A549 (cell line): ENCODE measurements at regions not wholly inside any gene's neighbourhood (a gene's known extent, or its start where the extent isn't known, plus 50 kb on each side); places are given as distances from the start of the nearest gene placed in this dataset.

Experiments
- ATAC-seq, 2 experiments: fragments of 200-7000 bp in 1 of 2; fragments of >200 bp in 1 of 2; cut with Nextera tagmentation in 1 of 2; cut with Tn5 transposase in 1 of 2; 3 replicates each; pipeline versions ENCODE4 v1.8.0 to v1.9.1; 2018 to 2020; ENCODE audit warnings: mild to moderate bottlenecking in 1 of 2, moderate library complexity in 1 of 2
- CTCF ChIA-PET: fragments of 300-600 bp; sonication (Branson Sonifier 250); formaldehyde crosslinking; extraction: SDS; loops from one replicate; lab custom pipeline; 2021; ENCODE audit warnings: antibody characterized with exemption, inconsistent platforms; lab: Yijun Ruan, JAX
- POLR2A ChIA-PET: fragments of 350-600 bp; formaldehyde crosslinking; extraction: SDS; loops from one replicate; lab custom pipeline; 2021; ENCODE audit warnings: antibody characterized with exemption, inconsistent platforms; lab: Yijun Ruan, JAX
- DNase-seq, 2 experiments: peaks; one replicate each; pipeline versions ENCODE4 v3.0.0 to v3.0.0-alpha.2; 2011 to 2016; ENCODE audit warnings: low read depth in 1 of 2, low spot score in 1 of 2
- FAIRE-seq: peaks from 2 replicates; lab custom pipeline; 2011; peaks lifted over from hg19 to GRCh38; lab: Jason Lieb, UNC
- H3K27ac ChIP-seq, 2 experiments: fragments of >200 bp; sonication (Bioruptor Twin); formaldehyde crosslinking; 3 replicates each; pipeline ENCODE4 v1.5.1; 2016 to 2017
- H3K4me1 ChIP-seq: fragments of >200 bp; sonication (Bioruptor Twin); formaldehyde crosslinking; 3 replicates; pipeline ENCODE4 v1.6.1; 2016
- H3K4me2 ChIP-seq: fragments of >200 bp; sonication (Bioruptor Twin); formaldehyde crosslinking; 3 replicates; pipeline ENCODE4 v1.6.1; 2016
- H3K4me3 ChIP-seq: fragments of >200 bp; sonication (Bioruptor Twin); formaldehyde crosslinking; 3 replicates; pipeline ENCODE4 v1.5.1; 2016
- H3K9me3 ChIP-seq: fragments of >200 bp; sonication (Bioruptor Twin); formaldehyde crosslinking; 3 replicates; pipeline ENCODE4 v1.6.1; 2016
- CEBPB ChIP-seq, 2 experiments: fragments of >200 bp in 1 of 2; sonication (Bioruptor Twin) in 1 of 2; formaldehyde crosslinking in 1 of 2; IDR thresholded peaks; 2 replicates each; pipeline ENCODE4 v1.6.1; 2012 to 2016
- CHD4 ChIP-seq: fragments of 200-600 bp; sonication (generic); IDR thresholded peaks from 2 replicates; pipeline ENCODE4 v1.6.1; 2016; ENCODE audit warnings: antibody characterized with exemption, mild to moderate bottlenecking, borderline replicate concordance
- EHF ChIP-seq: fragments of 250-450 bp; sonication (Bioruptor Pico); IDR thresholded peaks from 2 replicates; pipeline ENCODE4 v1.5.0; 2020; ENCODE audit warnings: mild to moderate bottlenecking
- ESRRA ChIP-seq: fragments of 150-350 bp; IDR thresholded peaks from 2 replicates; pipeline ENCODE4 v1.6.1; 2014; ENCODE audit warnings: mild to moderate bottlenecking, low read length, borderline replicate concordance
- FOSB ChIP-seq: fragments of 250-450 bp; sonication (Bioruptor Pico); IDR thresholded peaks from 2 replicates; pipeline ENCODE4 v1.5.0; 2020; ENCODE audit warnings: mild to moderate bottlenecking, moderate library complexity
- GATA3 ChIP-seq: IDR thresholded peaks from 2 replicates; pipeline ENCODE4 v1.6.1; 2012; ENCODE audit warnings: borderline replicate concordance
- HDAC2 ChIP-seq: fragments of 200-600 bp; sonication (generic); IDR thresholded peaks from 2 replicates; pipeline ENCODE4 v1.6.1; 2016
- HEYL ChIP-seq: fragments of 250-450 bp; sonication (Bioruptor Pico); IDR thresholded peaks from 2 replicates; pipeline ENCODE4 v1.8.0; 2021; ENCODE audit warnings: mild to moderate bottlenecking, moderate library complexity
- HOXA7 ChIP-seq: fragments of 250-450 bp; sonication (Bioruptor Pico); IDR thresholded peaks from 2 replicates; pipeline ENCODE4 v1.5.0; 2020; ENCODE audit warnings: mild to moderate bottlenecking, moderate library complexity
- HOXB13 ChIP-seq: fragments of 250-450 bp; sonication (Bioruptor Pico); IDR thresholded peaks from 2 replicates; pipeline ENCODE4 v1.5.0; 2020; ENCODE audit warnings: low read depth, mild to moderate bottlenecking, moderate library complexity
- HOXB5 ChIP-seq: fragments of 250-450 bp; sonication (Bioruptor Pico); IDR thresholded peaks from 2 replicates; pipeline ENCODE4 v1.5.0; 2020; ENCODE audit warnings: mild to moderate bottlenecking, moderate library complexity
- JUN ChIP-seq, 2 experiments: fragments of >200 bp; sonication (Bioruptor Twin); formaldehyde crosslinking; IDR thresholded peaks; 2 replicates in 1 of 2; 3 replicates in 1 of 2; pipeline ENCODE4 v1.6.1; 2016 to 2017
- MYC ChIP-seq: IDR thresholded peaks from 2 replicates; pipeline ENCODE4 v1.6.1; 2012; ENCODE audit warnings: mild to moderate bottlenecking, inconsistent platforms, low read length, improper control_type of control experiment, borderline replicate concordance
- NPAS2 ChIP-seq: fragments of 250-450 bp; sonication (Bioruptor Pico); IDR thresholded peaks from 2 replicates; pipeline ENCODE4 v1.8.0; 2022; ENCODE audit warnings: mild to moderate bottlenecking, moderate library complexity, borderline replicate concordance
- NR3C1 ChIP-seq: fragments of >200 bp; sonication (Bioruptor Twin); formaldehyde crosslinking; IDR thresholded peaks from 3 replicates; pipeline ENCODE4 v1.6.1; 2017
- PHF8 ChIP-seq: fragments of 200-600 bp; sonication (generic); IDR thresholded peaks from 2 replicates; pipeline ENCODE4 v1.6.1; 2016; ENCODE audit warnings: low read depth, mild to moderate bottlenecking, antibody characterized with exemption, moderate library complexity, borderline replicate concordance
- POLR2A ChIP-seq: IDR thresholded peaks from 2 replicates; pipeline ENCODE4 v1.6.1; 2012; ENCODE audit warnings: mild to moderate bottlenecking, low read length
- POLR2AphosphoS2 ChIP-seq: conservative IDR thresholded peaks from 2 replicates; pipeline ENCODE4 v1.6.1; 2012; ENCODE audit warnings: low read length, improper control_type of control experiment, inconsistent platforms
- RARB ChIP-seq: fragments of 250-450 bp; sonication (Bioruptor Pico); IDR thresholded peaks from 2 replicates; pipeline ENCODE4 v1.8.0; 2021; ENCODE audit warnings: mild to moderate bottlenecking, moderate library complexity
- RCOR1 ChIP-seq: fragments of 150-350 bp; IDR thresholded peaks from 2 replicates; pipeline ENCODE4 v1.6.1; 2014; ENCODE audit warnings: antibody characterized with exemption, low read length, low read depth
- RFX5 ChIP-seq: fragments of 450-650 bp; IDR thresholded peaks from 2 replicates; pipeline ENCODE4 v1.7.1; 2014; ENCODE audit warnings: antibody characterized with exemption, mild to moderate bottlenecking, moderate library complexity
- SMC3 ChIP-seq: fragments of >200 bp; sonication (Bioruptor Twin); formaldehyde crosslinking; IDR thresholded peaks from 3 replicates; pipeline ENCODE4 v1.6.1; 2018; ENCODE audit warnings: inconsistent platforms
- SREBF2 ChIP-seq: fragments of 450-650 bp; IDR thresholded peaks from 2 replicates; pipeline ENCODE4 v1.6.1; 2014; ENCODE audit warnings: mild to moderate bottlenecking, moderate library complexity
- TFCP2L1 ChIP-seq: fragments of 250-450 bp; sonication (Bioruptor Pico); IDR thresholded peaks from 2 replicates; pipeline ENCODE4 v1.5.0; 2021; ENCODE audit warnings: mild to moderate bottlenecking
- TP53 ChIP-seq: fragments of 250-450 bp; sonication (Bioruptor Pico); IDR thresholded peaks from 2 replicates; pipeline ENCODE4 v1.5.0; 2021; ENCODE audit warnings: mild to moderate bottlenecking, moderate library complexity
- ZFP36 ChIP-seq: fragments of 450-650 bp; IDR thresholded peaks from 2 replicates; pipeline ENCODE4 v1.6.1; 2014; ENCODE audit warnings: borderline replicate concordance; ENCODE audit not compliant: partially characterized antibody
- WGBS: methylation state at CpG from one replicate; pipeline ENCODE4 v1.1.6; 2017; ENCODE audit errors: missing lambda C conversion rate; 5-methylcytosine and 5-hydroxymethylcytosine counted together
- TF ChIP-seq, protein P1 (sequence below): fragments of 200-600 bp; sonication (generic); IDR thresholded peaks from 2 replicates; pipeline ENCODE4 v1.6.1; 2016; ENCODE audit warnings: antibody characterized with exemption, mild to moderate bottlenecking, moderate library complexity
- TF ChIP-seq, protein P2 (sequence below): fragments of 150-350 bp; IDR thresholded peaks from 2 replicates; pipeline ENCODE4 v1.6.1; 2014; ENCODE audit warnings: low read depth, mild to moderate bottlenecking, low read length
- TF ChIP-seq, protein P3 (sequence below): fragments of 250-450 bp; sonication (Bioruptor Pico); IDR thresholded peaks from 2 replicates; pipeline ENCODE4 v1.5.0; 2021; ENCODE audit warnings: mild to moderate bottlenecking, moderate library complexity, borderline replicate concordance

DNA sequence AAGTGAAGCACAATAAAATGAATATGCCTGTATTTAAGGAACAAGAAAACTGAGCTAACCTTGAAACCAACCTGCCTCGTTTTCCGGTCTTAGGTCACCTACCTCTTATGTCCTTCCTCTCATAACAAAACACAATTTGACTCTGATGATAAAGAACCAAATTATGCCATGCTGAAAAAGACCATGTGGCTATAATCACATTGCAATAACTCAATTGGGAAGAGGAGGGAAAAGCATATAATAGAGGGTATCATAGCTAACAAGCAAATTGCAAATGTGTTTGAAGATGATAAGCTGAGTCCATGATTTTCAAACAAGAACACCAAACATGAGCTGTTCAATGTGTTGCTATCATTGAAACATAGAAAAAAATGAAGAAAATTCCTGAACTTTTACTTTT lies 260.8 kb downstream of the PLK2 start:
- ATAC-seq (no peak), DNase-seq (no peak)
- no peaks in the 10 kb centered on the region for H3K4me1 ChIP-seq
- POLR2A ChIA-PET, result no interaction called here
- TF ChIP-seq, protein P1, sequence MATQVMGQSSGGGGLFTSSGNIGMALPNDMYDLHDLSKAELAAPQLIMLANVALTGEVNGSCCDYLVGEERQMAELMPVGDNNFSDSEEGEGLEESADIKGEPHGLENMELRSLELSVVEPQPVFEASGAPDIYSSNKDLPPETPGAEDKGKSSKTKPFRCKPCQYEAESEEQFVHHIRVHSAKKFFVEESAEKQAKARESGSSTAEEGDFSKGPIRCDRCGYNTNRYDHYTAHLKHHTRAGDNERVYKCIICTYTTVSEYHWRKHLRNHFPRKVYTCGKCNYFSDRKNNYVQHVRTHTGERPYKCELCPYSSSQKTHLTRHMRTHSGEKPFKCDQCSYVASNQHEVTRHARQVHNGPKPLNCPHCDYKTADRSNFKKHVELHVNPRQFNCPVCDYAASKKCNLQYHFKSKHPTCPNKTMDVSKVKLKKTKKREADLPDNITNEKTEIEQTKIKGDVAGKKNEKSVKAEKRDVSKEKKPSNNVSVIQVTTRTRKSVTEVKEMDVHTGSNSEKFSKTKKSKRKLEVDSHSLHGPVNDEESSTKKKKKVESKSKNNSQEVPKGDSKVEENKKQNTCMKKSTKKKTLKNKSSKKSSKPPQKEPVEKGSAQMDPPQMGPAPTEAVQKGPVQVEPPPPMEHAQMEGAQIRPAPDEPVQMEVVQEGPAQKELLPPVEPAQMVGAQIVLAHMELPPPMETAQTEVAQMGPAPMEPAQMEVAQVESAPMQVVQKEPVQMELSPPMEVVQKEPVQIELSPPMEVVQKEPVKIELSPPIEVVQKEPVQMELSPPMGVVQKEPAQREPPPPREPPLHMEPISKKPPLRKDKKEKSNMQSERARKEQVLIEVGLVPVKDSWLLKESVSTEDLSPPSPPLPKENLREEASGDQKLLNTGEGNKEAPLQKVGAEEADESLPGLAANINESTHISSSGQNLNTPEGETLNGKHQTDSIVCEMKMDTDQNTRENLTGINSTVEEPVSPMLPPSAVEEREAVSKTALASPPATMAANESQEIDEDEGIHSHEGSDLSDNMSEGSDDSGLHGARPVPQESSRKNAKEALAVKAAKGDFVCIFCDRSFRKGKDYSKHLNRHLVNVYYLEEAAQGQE, result no peak
- TF ChIP-seq GATA3, result no peak
- TF ChIP-seq SMC3, result no peak
- no peak for TF ChIP-seq TP53 (CRISPR knock-in tag)
- TF ChIP-seq RFX5, result no peak
- TF ChIP-seq HOXA7 (CRISPR knock-in tag), result no peak
- TF ChIP-seq RCOR1, result no peak
- no peak for TF ChIP-seq SREBF2
- TF ChIP-seq NPAS2, result no peak
- TF ChIP-seq POLR2A, result no peak
- TF ChIP-seq HOXB5 (CRISPR knock-in tag), result no peak
- TF ChIP-seq, protein P2, sequence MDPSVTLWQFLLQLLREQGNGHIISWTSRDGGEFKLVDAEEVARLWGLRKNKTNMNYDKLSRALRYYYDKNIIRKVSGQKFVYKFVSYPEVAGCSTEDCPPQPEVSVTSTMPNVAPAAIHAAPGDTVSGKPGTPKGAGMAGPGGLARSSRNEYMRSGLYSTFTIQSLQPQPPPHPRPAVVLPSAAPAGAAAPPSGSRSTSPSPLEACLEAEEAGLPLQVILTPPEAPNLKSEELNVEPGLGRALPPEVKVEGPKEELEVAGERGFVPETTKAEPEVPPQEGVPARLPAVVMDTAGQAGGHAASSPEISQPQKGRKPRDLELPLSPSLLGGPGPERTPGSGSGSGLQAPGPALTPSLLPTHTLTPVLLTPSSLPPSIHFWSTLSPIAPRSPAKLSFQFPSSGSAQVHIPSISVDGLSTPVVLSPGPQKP, result no peak
- TF ChIP-seq FOSB (CRISPR knock-in tag), result no peak
- TF ChIP-seq ZFP36, result no peak
- no peak for TF ChIP-seq HEYL (CRISPR knock-in tag)
- no peak for TF ChIP-seq POLR2AphosphoS2
- TF ChIP-seq, all 56 proteins: peak for 0
- H3K4me3 ChIP-seq, result no peak overlapping the region
- no peak overlapping the region for H3K4me2 ChIP-seq
- peaks cover 16% of the 10 kb centered on the region; the same call in 1 of the 3 replicates for H3K9me3 ChIP-seq
- WGBS, result 97% methylated on average over 2 of the region's 2 CpGs
- no peak for FAIRE-seq
- H3K27ac ChIP-seq, result no peak overlapping the region
- CTCF ChIA-PET, result interaction anchor here (1.0 to 1.5 kb wide), 4 partner anchors 10 to 311 kb away, joined by 3 to 4 read pairs (median 4); no protein-coding TSS in a partner anchor

DNA sequence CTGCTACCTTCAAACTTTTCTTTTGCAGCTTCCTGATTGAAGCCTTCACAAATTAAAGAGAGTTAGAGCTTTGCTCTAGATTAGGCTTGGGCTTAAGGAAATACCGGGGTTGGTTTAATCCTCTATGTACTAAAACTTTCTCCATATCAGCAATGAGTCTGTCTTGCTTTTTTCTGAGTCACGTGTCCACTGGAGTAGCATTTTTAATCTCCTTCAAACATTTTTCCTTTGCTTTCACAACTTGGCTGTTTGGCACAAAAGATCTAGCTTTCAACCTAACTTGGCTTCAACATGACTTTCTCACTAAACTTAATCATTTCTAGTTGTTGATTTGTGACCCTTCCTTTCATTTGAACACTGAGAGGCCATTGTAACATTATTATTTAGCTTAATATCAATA lies 261.6 kb downstream of the PLK2 start:
- Histone ChIP-seq H3K4me3 (no peak overlapping the region), H3K9me3 (peaks cover 16% of the 10 kb centered on the region; the same call in 1 of the 3 replicates), H3K4me2 (no peak overlapping the region), H3K27ac (peak overlapping the region in 1 of 2 experiments; percentile 18; a peak in 1 of 6 replicates), H3K4me1 (no peaks in the 10 kb centered on the region)
- ChIA-PET CTCF (interaction anchor here (1.5 kb wide), 1 partner anchor 311 kb away, joined by 4 read pairs; no protein-coding TSS in a partner anchor), POLR2A (no interaction called here)
- 67% methylated on average over 2 of the region's 2 CpGs for WGBS
- no peak for FAIRE-seq
- TF ChIP-seq RFX5 (no peak), MYC (no peak), NR3C1 (no peak), RARB (CRISPR knock-in tag) (no peak), FOSB (CRISPR knock-in tag) (no peak), HDAC2 (no peak), ESRRA (no peak), TFCP2L1 (no peak), PHF8 (no peak), CHD4 (no peak), HOXB13 (no peak), EHF (no peak), CEBPB (IDR thresholded peaks at IDR 0.05) (no peak), JUN (IDR thresholded peaks at IDR 0.05) (no peak)
- TF ChIP-seq, protein P3, sequence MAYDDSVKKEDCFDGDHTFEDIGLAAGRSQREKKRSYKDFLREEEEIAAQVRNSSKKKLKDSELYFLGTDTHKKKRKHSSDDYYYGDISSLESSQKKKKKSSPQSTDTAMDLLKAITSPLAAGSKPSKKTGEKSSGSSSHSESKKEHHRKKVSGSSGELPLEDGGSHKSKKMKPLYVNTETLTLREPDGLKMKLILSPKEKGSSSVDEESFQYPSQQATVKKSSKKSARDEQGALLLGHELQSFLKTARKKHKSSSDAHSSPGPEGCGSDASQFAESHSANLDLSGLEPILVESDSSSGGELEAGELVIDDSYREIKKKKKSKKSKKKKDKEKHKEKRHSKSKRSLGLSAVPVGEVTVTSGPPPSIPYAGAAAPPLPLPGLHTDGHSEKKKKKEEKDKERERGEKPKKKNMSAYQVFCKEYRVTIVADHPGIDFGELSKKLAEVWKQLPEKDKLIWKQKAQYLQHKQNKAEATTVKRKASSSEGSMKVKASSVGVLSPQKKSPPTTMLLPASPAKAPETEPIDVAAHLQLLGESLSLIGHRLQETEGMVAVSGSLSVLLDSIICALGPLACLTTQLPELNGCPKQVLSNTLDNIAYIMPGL, result no peak
- ATAC-seq, result no peak
- no peak for DNase-seq
